ENCODE measurements at regions not wholly inside any gene's neighbourhood (a gene's known extent, or its start where the extent isn't known, plus 50 kb on each side); places are given as distances from the start of the nearest gene placed in this dataset.
"Not testable (repeated sequence)": the region's sequence is repeated elsewhere in the genome, so short reads cannot be mapped to it uniquely, and the experiment has no call there.

DNA sequence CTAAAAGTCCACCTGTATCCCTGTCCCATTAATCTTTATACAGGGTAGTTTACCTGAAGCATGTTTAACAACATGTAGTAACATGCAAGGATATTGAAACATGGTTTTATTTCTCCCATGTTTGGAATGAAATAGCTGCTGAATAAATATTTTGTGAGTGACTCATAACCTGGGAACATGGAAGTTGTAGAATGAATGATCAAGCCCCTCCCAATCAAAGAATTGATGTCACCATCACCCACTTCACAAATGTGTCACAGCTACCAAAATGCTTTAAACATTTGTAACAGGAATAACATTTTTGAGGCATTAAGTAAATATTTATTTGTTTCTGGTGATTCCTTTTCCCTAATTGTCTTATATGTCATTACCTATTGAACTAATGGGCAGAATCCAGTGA lies 58.9 kb upstream of the TNFAIP3 start:
- Histone ChIP-seq H3K9me3 (ENCODE audit: control insufficient read depth in 2 of 2, low read length in 2 of 2) (no peaks in the 10 kb centered on the region), H3K27ac (ENCODE audit: low read length) (no peak overlapping the region), H3K27me3 (ENCODE audit: control insufficient read depth in 1 of 2, insufficient read depth in 2 of 2, low read length in 2 of 2) (no peaks in the 10 kb centered on the region), H3K9ac (ENCODE audit: low read length in 2 of 2) (no peak overlapping the region), H3K4me1 (ENCODE audit: control insufficient read depth, insufficient read depth, low read length) (peaks cover 5% of the 10 kb centered on the region), H3K4me3 (ENCODE audit: low read length in 2 of 2) (no peak overlapping the region), H3K36me3 (ENCODE audit: control insufficient read depth in 2 of 2, insufficient read depth in 2 of 2, low read length in 2 of 2) (no peaks in the 10 kb centered on the region)

DNA sequence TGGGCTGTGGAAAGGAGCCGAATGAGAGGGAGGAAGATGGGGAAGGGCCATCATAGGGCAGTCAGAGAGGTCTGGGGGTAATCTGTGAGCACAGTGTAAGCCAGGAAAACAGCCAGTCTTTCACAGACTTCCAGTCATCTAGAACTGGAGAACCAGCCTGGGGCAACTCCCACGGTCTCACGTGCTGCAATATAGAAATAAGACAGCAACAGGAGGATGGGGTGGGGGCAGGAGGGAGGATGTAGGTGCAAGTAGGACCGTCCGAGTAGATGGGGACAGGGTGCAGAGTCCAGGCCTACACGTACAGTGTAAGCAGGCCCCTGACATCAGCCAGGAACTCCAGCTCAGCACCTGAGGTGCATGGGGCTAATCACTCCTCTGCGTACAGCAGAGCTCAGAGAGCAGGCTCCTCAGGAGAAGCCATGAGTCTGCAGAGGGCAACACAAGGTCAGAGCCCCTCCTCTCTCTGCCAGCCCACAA lies 58.2 kb upstream of the TNFAIP3 start:
- H3K27me3 ChIP-seq (ENCODE audit: control insufficient read depth in 1 of 2, insufficient read depth in 2 of 2, low read length in 2 of 2), result no peaks in the 10 kb centered on the region
- no peak overlapping the region for H3K4me3 ChIP-seq (ENCODE audit: low read length in 2 of 2)
- H3K27ac ChIP-seq (ENCODE audit: low read length), result no peak overlapping the region
- H3K4me1 ChIP-seq (ENCODE audit: control insufficient read depth, insufficient read depth, low read length), result peaks cover 5% of the 10 kb centered on the region
- H3K9me3 ChIP-seq (ENCODE audit: control insufficient read depth in 2 of 2, low read length in 2 of 2), result no peaks in the 10 kb centered on the region
- no peak overlapping the region for H3K9ac ChIP-seq (ENCODE audit: low read length in 2 of 2)
- no peaks in the 10 kb centered on the region for H3K36me3 ChIP-seq (ENCODE audit: control insufficient read depth in 2 of 2, insufficient read depth in 2 of 2, low read length in 2 of 2)

DNA sequence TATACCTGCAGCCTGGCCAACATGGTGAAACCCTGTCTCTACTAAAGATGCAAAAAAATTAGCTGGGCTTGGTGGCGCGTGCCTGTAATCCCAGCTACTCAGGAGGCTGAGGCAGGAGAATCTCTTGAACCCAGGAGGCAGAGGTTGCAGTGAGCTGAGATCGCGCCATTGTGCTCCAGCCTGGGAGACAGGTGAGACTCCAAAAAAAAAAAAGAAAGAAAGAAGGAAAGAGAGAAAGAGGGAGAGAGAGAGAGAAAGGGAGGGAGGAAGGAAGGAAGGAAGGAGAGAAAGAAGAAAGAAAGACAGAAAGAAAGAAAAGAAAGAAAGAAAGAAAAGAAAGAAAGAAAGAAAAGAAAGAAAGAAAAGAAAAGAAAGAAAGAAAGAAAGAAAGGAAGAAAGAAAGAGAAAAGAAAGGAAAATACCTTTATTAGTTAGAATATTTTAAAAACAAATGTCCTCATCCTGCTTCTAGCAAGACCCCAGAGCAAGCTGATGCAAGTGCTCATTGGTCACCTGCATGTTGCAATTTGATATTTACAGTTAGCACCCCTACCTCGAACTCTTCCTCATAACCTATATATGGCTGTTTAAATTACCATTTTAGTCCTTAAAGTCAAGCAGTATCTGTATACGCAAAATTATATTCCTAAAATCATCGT lies 57.0 kb upstream of the TNFAIP3 start:
- H3K4me1 ChIP-seq (ENCODE audit: control insufficient read depth, insufficient read depth, low read length); H3K27me3 ChIP-seq (ENCODE audit: control insufficient read depth in 1 of 2, insufficient read depth in 2 of 2, low read length in 2 of 2); H3K36me3 ChIP-seq (ENCODE audit: control insufficient read depth in 2 of 2, insufficient read depth in 2 of 2, low read length in 2 of 2); H3K27ac ChIP-seq (ENCODE audit: low read length); H3K9me3 ChIP-seq (ENCODE audit: control insufficient read depth in 2 of 2, low read length in 2 of 2); H3K4me3 ChIP-seq (ENCODE audit: low read length in 2 of 2); H3K9ac ChIP-seq (ENCODE audit: low read length in 2 of 2): not testable (repeated sequence)

DNA sequence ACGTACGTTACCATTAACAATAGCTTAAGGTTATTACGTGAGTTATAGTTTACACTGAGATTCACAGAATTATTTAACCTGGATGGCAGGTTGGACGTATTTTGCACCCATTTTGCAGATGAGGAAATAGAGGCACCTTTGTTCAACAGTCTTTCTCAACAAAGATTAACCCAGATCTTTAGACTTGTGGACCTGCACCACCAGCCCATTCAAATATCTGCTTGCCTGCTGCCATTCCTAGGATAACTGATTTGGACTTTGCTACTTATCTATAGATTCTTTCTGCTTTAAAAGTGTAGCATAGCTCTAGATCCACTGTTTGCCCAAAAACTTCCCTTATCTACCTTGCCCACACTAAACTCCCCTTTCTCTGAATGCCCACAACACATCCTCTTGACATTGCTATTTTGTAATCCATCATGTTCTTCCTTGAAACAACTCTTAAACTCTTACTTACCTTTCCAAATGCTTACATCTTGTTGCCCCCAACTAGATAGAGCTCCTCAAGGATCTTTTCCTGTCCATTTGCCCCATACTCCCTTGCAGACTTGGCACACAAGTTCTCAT lies 56.4 kb upstream of the TNFAIP3 start:
- H3K36me3 ChIP-seq (ENCODE audit: control insufficient read depth in 2 of 2, insufficient read depth in 2 of 2, low read length in 2 of 2), result no peaks in the 10 kb centered on the region
- peaks cover 2% of the 10 kb centered on the region for H3K4me1 ChIP-seq (ENCODE audit: control insufficient read depth, insufficient read depth, low read length)
- H3K27me3 ChIP-seq (ENCODE audit: control insufficient read depth in 1 of 2, insufficient read depth in 2 of 2, low read length in 2 of 2), result no peaks in the 10 kb centered on the region
- no peak overlapping the region for H3K9ac ChIP-seq (ENCODE audit: low read length in 2 of 2)
- no peaks in the 10 kb centered on the region for H3K9me3 ChIP-seq (ENCODE audit: control insufficient read depth in 2 of 2, low read length in 2 of 2)
- no peak overlapping the region for H3K4me3 ChIP-seq (ENCODE audit: low read length in 2 of 2)
- no peak overlapping the region for H3K27ac ChIP-seq (ENCODE audit: low read length)

DNA sequence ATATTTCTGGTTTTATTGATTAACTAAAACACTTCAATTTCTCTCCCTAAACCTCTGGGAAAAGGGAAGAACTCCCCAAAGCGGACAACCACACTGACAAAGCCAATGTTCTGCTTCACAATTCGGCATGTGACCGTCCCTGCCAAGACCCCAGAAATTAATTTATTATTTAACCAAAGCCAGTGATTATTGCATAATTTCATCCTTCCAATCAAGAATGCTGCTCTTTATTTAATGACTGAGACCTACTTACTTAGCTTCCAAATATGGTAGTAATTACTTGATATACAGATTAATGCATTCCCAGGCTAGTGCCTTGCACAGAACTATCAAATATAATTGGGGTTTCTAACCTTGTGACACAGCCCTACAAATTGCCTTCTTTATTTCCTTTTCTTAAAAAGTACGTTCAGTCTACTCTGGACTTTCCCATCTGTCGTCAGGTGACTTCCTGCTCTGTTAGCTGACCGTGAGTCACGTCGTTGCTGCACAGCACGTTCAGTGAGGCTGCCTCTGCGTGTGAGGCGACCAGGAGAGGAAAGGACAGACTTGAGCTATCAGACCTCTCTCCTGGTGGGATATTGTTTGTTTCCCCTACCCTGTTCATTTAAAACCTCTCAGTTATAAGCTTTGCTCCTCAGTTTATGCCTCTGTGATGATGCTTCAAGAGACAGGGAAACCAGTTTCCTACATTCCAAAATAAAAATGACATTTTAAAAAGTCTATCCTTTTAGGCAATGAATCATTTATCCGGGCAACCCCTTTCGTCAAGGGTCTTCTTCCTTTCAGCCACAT lies 55.7 kb upstream of the TNFAIP3 start:
- no peaks in the 10 kb centered on the region for H3K36me3 ChIP-seq (ENCODE audit: control insufficient read depth in 2 of 2, insufficient read depth in 2 of 2, low read length in 2 of 2)
- H3K9me3 ChIP-seq (ENCODE audit: control insufficient read depth in 2 of 2, low read length in 2 of 2), result no peaks in the 10 kb centered on the region
- no peaks in the 10 kb centered on the region for H3K27me3 ChIP-seq (ENCODE audit: control insufficient read depth in 1 of 2, insufficient read depth in 2 of 2, low read length in 2 of 2)
- H3K4me1 ChIP-seq (ENCODE audit: control insufficient read depth, insufficient read depth, low read length), result no peaks in the 10 kb centered on the region
- no peak overlapping the region for H3K27ac ChIP-seq (ENCODE audit: low read length)
- no peak overlapping the region for H3K9ac ChIP-seq (ENCODE audit: low read length in 2 of 2)
- no peak overlapping the region for H3K4me3 ChIP-seq (ENCODE audit: low read length in 2 of 2)

DNA sequence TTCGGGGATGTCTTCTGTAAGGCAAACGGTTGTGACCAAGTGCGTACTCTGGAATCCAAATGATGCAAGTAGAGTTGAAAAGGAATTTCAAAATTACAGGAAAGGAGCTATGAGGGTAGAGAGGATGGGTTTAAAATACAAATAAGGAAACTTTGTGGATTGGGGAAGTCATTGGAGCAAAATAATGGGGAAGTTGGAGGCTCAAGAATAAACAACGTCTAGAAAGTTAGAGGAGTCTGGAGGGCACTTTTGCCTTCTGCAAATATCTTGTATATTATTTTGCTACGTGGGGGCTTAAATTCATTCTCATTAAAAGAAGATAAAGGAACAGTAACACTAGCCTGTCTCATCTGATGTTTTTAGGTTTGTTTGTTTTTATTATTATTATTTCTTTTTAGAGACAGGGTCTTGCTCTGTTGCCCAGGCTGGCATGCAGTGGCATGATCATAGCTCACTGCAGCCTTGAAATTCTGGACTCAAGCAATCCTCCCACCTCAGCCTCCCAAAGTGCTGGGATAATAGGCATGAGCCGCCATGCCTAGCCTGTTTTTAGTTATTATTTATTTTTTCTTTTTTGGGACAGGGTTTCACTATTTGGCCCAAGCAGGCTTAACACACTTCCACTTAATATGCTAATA lies 55.0 kb upstream of the TNFAIP3 start:
- H3K9me3 ChIP-seq (ENCODE audit: control insufficient read depth in 2 of 2, low read length in 2 of 2), result no peaks in the 10 kb centered on the region
- H3K36me3 ChIP-seq (ENCODE audit: control insufficient read depth in 2 of 2, insufficient read depth in 2 of 2, low read length in 2 of 2), result no peaks in the 10 kb centered on the region
- no peak overlapping the region for H3K4me3 ChIP-seq (ENCODE audit: low read length in 2 of 2)
- H3K27me3 ChIP-seq (ENCODE audit: control insufficient read depth in 1 of 2, insufficient read depth in 2 of 2, low read length in 2 of 2), result no peaks in the 10 kb centered on the region
- peaks cover 3% of the 10 kb centered on the region for H3K4me1 ChIP-seq (ENCODE audit: control insufficient read depth, insufficient read depth, low read length)
- no peak overlapping the region for H3K27ac ChIP-seq (ENCODE audit: low read length)
- H3K9ac ChIP-seq (ENCODE audit: low read length in 2 of 2), result no peak overlapping the region

DNA sequence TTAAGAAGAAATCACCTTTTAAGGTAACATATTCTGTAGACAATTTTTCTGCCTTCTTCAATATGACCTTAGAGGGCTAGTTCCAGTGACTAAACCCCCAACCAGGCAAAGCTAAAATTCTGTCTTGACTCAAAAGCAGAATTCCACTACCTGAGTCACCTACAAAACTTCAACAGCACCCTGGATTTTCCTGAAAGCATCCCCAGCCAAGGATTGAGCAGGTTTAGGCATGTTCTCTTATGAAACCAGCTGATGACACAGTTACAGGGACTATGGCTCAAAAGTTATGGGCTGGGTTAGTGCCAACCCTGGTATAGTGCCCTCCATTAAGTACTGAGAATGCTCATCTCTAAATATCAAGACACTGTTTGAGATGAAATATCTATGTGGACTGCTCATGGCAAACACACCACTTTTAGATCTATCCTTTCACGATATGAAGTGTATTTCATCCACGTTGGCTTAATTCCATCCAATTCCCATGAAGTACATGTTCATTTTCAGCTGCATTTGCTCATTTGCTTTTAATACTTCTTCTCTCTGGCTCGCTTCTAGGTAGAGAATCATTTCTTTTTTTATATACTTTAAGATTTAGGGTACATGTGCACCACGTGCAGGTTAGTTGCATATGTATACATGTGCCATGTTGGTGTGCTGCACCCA lies 53.6 kb upstream of the TNFAIP3 start:
- Histone ChIP-seq H3K9ac (ENCODE audit: low read length in 2 of 2) (no peak overlapping the region), H3K27ac (ENCODE audit: low read length) (no peak overlapping the region), H3K4me3 (ENCODE audit: low read length in 2 of 2) (no peak overlapping the region), H3K9me3 (ENCODE audit: control insufficient read depth in 2 of 2, low read length in 2 of 2) (no peaks in the 10 kb centered on the region), H3K4me1 (ENCODE audit: control insufficient read depth, insufficient read depth, low read length) (peaks cover 6% of the 10 kb centered on the region), H3K27me3 (ENCODE audit: control insufficient read depth in 1 of 2, insufficient read depth in 2 of 2, low read length in 2 of 2) (no peaks in the 10 kb centered on the region), H3K36me3 (ENCODE audit: control insufficient read depth in 2 of 2, insufficient read depth in 2 of 2, low read length in 2 of 2) (no peaks in the 10 kb centered on the region)

DNA sequence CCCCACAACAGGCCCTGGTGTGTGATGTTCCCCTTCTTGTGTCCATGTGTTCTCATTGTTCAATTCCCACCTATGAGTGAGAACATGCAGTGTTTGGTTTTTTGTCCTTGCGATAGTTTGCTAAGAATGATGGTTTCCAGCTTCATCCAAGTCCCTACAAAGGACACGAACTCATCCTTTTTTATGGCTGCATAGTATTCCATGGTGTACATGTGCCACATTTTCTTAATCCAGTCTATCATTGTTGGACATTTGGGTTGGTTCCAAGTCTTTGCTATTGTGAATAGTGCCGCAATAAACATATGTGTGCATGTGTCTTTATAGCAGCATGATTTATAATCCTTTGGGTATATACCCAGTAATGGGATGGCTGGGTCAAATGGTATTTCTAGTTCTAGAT lies 53.0 kb upstream of the TNFAIP3 start:
- not testable (repeated sequence) for H3K4me3 ChIP-seq (ENCODE audit: low read length in 2 of 2); H3K36me3 ChIP-seq (ENCODE audit: control insufficient read depth in 2 of 2, insufficient read depth in 2 of 2, low read length in 2 of 2); H3K27ac ChIP-seq (ENCODE audit: low read length); H3K9me3 ChIP-seq (ENCODE audit: control insufficient read depth in 2 of 2, low read length in 2 of 2); H3K27me3 ChIP-seq (ENCODE audit: control insufficient read depth in 1 of 2, insufficient read depth in 2 of 2, low read length in 2 of 2); H3K9ac ChIP-seq (ENCODE audit: low read length in 2 of 2); H3K4me1 ChIP-seq (ENCODE audit: control insufficient read depth, insufficient read depth, low read length)

DNA sequence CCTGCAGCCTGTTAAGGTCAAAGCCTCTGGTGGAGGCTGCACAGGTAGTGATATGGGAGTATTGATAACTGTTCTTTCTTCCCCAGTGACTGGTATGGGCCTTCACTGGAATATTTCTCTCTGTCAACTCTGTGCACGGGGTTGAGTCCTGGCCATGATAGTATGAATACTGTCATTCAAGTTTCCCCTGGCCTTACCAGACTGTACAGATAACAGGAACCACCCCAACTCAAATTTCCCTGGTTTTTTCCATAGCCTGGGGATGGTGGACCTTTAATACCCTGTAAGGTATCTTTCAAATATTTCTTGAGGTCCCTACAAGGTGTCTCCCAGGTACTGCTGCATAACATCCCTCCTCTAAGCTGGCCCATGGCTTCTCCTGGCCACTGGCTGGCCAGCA lies 51.4 kb upstream of the TNFAIP3 start:
- Histone ChIP-seq H3K4me1 (ENCODE audit: control insufficient read depth, insufficient read depth, low read length) (peaks cover 6% of the 10 kb centered on the region), H3K27ac (ENCODE audit: low read length) (no peak overlapping the region)

DNA sequence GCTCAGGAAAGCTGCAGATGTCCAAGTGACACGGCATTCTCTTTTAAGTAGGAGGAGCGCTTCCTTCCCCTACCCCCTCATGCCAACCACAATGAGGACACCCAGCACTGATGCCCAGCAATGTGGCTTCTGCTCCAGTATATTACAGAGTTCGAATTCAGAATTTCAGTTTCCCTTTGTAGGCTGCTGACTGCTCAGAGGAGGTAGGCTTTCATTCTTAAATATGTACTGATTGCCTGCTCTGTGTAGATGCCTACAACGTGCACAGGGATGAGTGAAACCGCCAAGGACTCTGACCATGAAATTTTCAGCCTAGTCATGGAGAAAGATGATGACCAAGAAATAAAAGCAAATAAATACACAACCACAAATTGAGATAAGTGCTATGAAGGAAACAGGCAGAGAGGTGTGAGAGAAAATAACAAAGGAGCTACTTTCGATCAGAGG lies 50.9 kb upstream of the TNFAIP3 start:
- Histone ChIP-seq H3K4me3 (ENCODE audit: low read length in 2 of 2) (no peak overlapping the region), H3K27me3 (ENCODE audit: control insufficient read depth in 1 of 2, insufficient read depth in 2 of 2, low read length in 2 of 2) (no peaks in the 10 kb centered on the region), H3K27ac (ENCODE audit: low read length) (no peak overlapping the region)

More for the DNA sequence above, 51.4 kb upstream of the TNFAIP3 start:
- Histone ChIP-seq H3K27me3 (ENCODE audit: control insufficient read depth in 1 of 2, insufficient read depth in 2 of 2, low read length in 2 of 2) (no peaks in the 10 kb centered on the region), H3K9me3 (ENCODE audit: control insufficient read depth in 2 of 2, low read length in 2 of 2) (no peaks in the 10 kb centered on the region), H3K9ac (ENCODE audit: low read length in 2 of 2) (no peak overlapping the region), H3K4me3 (ENCODE audit: low read length in 2 of 2) (no peak overlapping the region), H3K36me3 (ENCODE audit: control insufficient read depth in 2 of 2, insufficient read depth in 2 of 2, low read length in 2 of 2) (no peaks in the 10 kb centered on the region)

More for the DNA sequence above, 50.9 kb upstream of the TNFAIP3 start:
- Histone ChIP-seq H3K36me3 (ENCODE audit: control insufficient read depth in 2 of 2, insufficient read depth in 2 of 2, low read length in 2 of 2) (no peaks in the 10 kb centered on the region), H3K9ac (ENCODE audit: low read length in 2 of 2) (no peak overlapping the region), H3K9me3 (ENCODE audit: control insufficient read depth in 2 of 2, low read length in 2 of 2) (no peaks in the 10 kb centered on the region), H3K4me1 (ENCODE audit: control insufficient read depth, insufficient read depth, low read length) (peaks cover 6% of the 10 kb centered on the region)

Data from stomach smooth muscle (tissue), 2 donors.